IMR-90 (cell line): ENCODE measurements at regions not wholly inside any gene's neighbourhood (a gene's known extent, or its start where the extent isn't known, plus 50 kb on each side); places are given as distances from the start of the nearest gene placed in this dataset.

Source experiments
- ATAC-seq: fragments of 200-7000 bp; cut with Tn5 transposase; 2 replicates; pipeline ENCODE4 v1.9.1; 2020; ENCODE audit warnings: low read depth, mild to moderate bottlenecking, moderate library complexity
- BruUV-seq: library from RNA; stranded (reverse); fragments of 400-500 nt; replicated peaks from 2 replicates; lab custom pipeline; 2021; lab: Mats Ljungman, UMichigan
- CTCF ChIA-PET: fragments of 300-600 bp; formaldehyde crosslinking; extraction: SDS; loops from one replicate; lab custom pipeline; 2021; ENCODE audit warnings: antibody characterized with exemption; lab: Yijun Ruan, JAX
- POLR2A ChIA-PET: fragments of 300-600 bp; sonication (Branson Sonifier 250); formaldehyde crosslinking; loops from one replicate; lab custom pipeline; 2022; ENCODE audit warnings: antibody characterized with exemption; ENCODE audit not compliant: unreplicated experiment; lab: Charles Lee
- DNase-seq: peaks from one replicate; pipeline ENCODE4 v3.0.0; 2013
- H2AFZ ChIP-seq: replicated peaks from 2 replicates; pipeline ENCODE3; 2013; ENCODE audit warnings: low read length, mild to moderate bottlenecking; ENCODE audit not compliant: poor library complexity
- H2AK5ac ChIP-seq: 2 replicates; pipeline ENCODE4 v1.6.1; 2013; ENCODE audit warnings: low read depth, low read length, inconsistent platforms
- H2AK9ac ChIP-seq: replicated peaks from 2 replicates; pipeline ENCODE3; 2013; ENCODE audit warnings: mild to moderate bottlenecking, low read depth, low read length, moderate library complexity; ENCODE audit not compliant: poor library complexity
- H2BK120ac ChIP-seq: 2 replicates; pipeline ENCODE4 v1.6.1; 2013; ENCODE audit warnings: low read depth, low read length, inconsistent platforms
- H2BK15ac ChIP-seq: 3 replicates; pipeline ENCODE4 v1.6.1; 2013; ENCODE audit warnings: low read depth, low read length, inconsistent platforms
- H2BK20ac ChIP-seq: 2 replicates; pipeline ENCODE4 v1.6.1; 2013; ENCODE audit warnings: low read depth, mild to moderate bottlenecking, inconsistent platforms, low read length, moderate library complexity
- H2BK5ac ChIP-seq: 2 replicates; pipeline ENCODE4 v1.6.1; 2013; ENCODE audit warnings: mild to moderate bottlenecking, low read depth, low read length, inconsistent platforms; ENCODE audit not compliant: poor library complexity, severe bottlenecking
- H3K14ac ChIP-seq: replicated peaks from 2 replicates; pipeline ENCODE4 v1.6.1; 2013; ENCODE audit warnings: low read depth, low read length, inconsistent platforms
- H3K18ac ChIP-seq: 2 replicates; pipeline ENCODE4 v1.6.1; 2013; ENCODE audit warnings: low read depth, low read length, control low read depth
- H3K23ac ChIP-seq: 2 replicates; pipeline ENCODE4 v1.6.1; 2013; ENCODE audit warnings: low read depth, low read length, inconsistent platforms
- H3K27ac ChIP-seq: 2 replicates; pipeline ENCODE4 v1.5.1; 2013; ENCODE audit warnings: mild to moderate bottlenecking, control low read depth, low read length; ENCODE audit not compliant: insufficient read depth
- H3K27me3 ChIP-seq: 2 replicates; pipeline ENCODE4 v1.6.1; 2013; ENCODE audit warnings: low read length; ENCODE audit not compliant: control insufficient read depth, insufficient read depth
- H3K36me3 ChIP-seq: 2 replicates; pipeline ENCODE4 v1.6.1; 2013; ENCODE audit warnings: low read length, mixed read lengths; ENCODE audit not compliant: control insufficient read depth, insufficient read depth
- H3K4ac ChIP-seq: 2 replicates; pipeline ENCODE4 v1.6.1; 2013; ENCODE audit warnings: low read depth, low read length, inconsistent platforms
- H3K4me1 ChIP-seq: 2 replicates; pipeline ENCODE4 v1.6.1; 2013; ENCODE audit warnings: low read length, mixed read lengths; ENCODE audit not compliant: control insufficient read depth, insufficient read depth
- H3K4me2 ChIP-seq: 2 replicates; pipeline ENCODE4 v1.6.1; 2013; ENCODE audit warnings: low read depth, mild to moderate bottlenecking, control low read depth, low read length, moderate library complexity
- H3K4me3 ChIP-seq: 2 replicates; pipeline ENCODE4 v1.5.1; 2013; ENCODE audit warnings: low read depth, mild to moderate bottlenecking, control low read depth, low read length, moderate library complexity; ENCODE audit not compliant: insufficient read depth
- H3K56ac ChIP-seq: 2 replicates; pipeline ENCODE4 v1.6.1; 2013; ENCODE audit warnings: low read length, inconsistent platforms; ENCODE audit not compliant: insufficient read depth; ENCODE audit errors: extremely low read depth
- H3K79me1 ChIP-seq, 2 experiments: 2 replicates each; pipeline ENCODE4 v1.6.1; 2013; ENCODE audit warnings: low read length in 2 of 2, inconsistent platforms in 1 of 2, low read depth in 1 of 2
- H3K9ac ChIP-seq: 2 replicates; pipeline ENCODE4 v1.6.1; 2013; ENCODE audit warnings: low read depth, low read length, control low read depth
- H3K9me1 ChIP-seq: 2 replicates; pipeline ENCODE4 v1.6.1; 2013; ENCODE audit warnings: low read length, inconsistent platforms; ENCODE audit not compliant: insufficient read depth
- H3K9me3 ChIP-seq: 2 replicates; pipeline ENCODE4 v1.6.1; 2013; ENCODE audit warnings: low read length; ENCODE audit not compliant: control insufficient read depth, insufficient read depth
- H4K20me1 ChIP-seq: 2 replicates; pipeline ENCODE4 v1.6.1; 2013; ENCODE audit warnings: low read length, inconsistent platforms; ENCODE audit not compliant: insufficient read depth
- H4K5ac ChIP-seq: 2 replicates; pipeline ENCODE4 v1.6.1; 2013; ENCODE audit warnings: mild to moderate bottlenecking, low read depth, low read length, control low read depth
- H4K8ac ChIP-seq, 2 experiments: 2 replicates each; pipeline ENCODE4 v1.6.1; 2013; ENCODE audit warnings: low read depth in 2 of 2, low read length in 2 of 2, control low read depth in 1 of 2, inconsistent platforms in 1 of 2
- H4K91ac ChIP-seq: 2 replicates; pipeline ENCODE4 v1.6.1; 2013; ENCODE audit warnings: low read depth, low read length, inconsistent platforms; ENCODE audit not compliant: insufficient read depth
- POLR2A ChIP-seq: IDR thresholded peaks from 2 replicates; pipeline ENCODE4 v1.6.1; 2012; ENCODE audit warnings: mild to moderate bottlenecking, low read depth, low read length
- RAD21 ChIP-seq: IDR thresholded peaks from 2 replicates; pipeline ENCODE4 v1.6.1; 2012; ENCODE audit warnings: low read length, improper control_type of control experiment
- WGBS, 2 experiments: methylation state at CpG; one replicate each; pipeline versions ENCODE4 v1.1.5 to v1.1.7; 2013; ENCODE audit warnings: missing lambda C conversion rate in 2 of 2; ENCODE audit not compliant: insufficient read length in 1 of 2; ENCODE audit errors: extremely low coverage in 2 of 2; 5-methylcytosine and 5-hydroxymethylcytosine counted together
- dilution Hi-C: fragments of 300-500 bp; cut with HindIII; formaldehyde crosslinking; loops from one replicate; pipeline ENCODE4 v1.14.3; 2018; ENCODE audit warnings: low sequenced_read_pairs; ENCODE audit not compliant: unreplicated experiment
- in situ Hi-C: fragments of 300-500 bp; cut with MboI; formaldehyde crosslinking; loops from 3 replicates; pipeline ENCODE4 v1.14.3; 2019; ENCODE audit warnings: low sequenced_read_pairs, inconsistent platforms, mixed read lengths
- intact Hi-C: fragments of 100-400 bp; cut with micrococcal nuclease; formaldehyde crosslinking; loops from 2 replicates; pipeline ENCODE4 v1.10.0; 2022

GRCh38 chr18:46319783-46320182 lies 215.6 kb downstream of the HAUS1 start:
- POLR2A ChIA-PET: no interaction called here
- TF ChIP-seq POLR2A: no peak
- TF ChIP-seq RAD21: no peak
- in situ Hi-C loops (no loop called here), intact Hi-C loops (no loop called here), dilution Hi-C loops (no loop called here)
- H4K20me1 ChIP-seq: no peaks in the 10 kb centered on the region
- H2BK5ac ChIP-seq: no peak overlapping the region
- no peak overlapping the region for H3K56ac ChIP-seq
- no peak overlapping the region for H4K5ac ChIP-seq
- H3K23ac ChIP-seq: no peak overlapping the region
- no TSS peak for BruUV-seq
- no peak overlapping the region for H3K4ac ChIP-seq
- no peak overlapping the region for H4K8ac ChIP-seq
- peaks cover 5% of the 10 kb centered on the region for H3K27me3 ChIP-seq
- no peaks in the 10 kb centered on the region for H3K4me1 ChIP-seq
- H3K9ac ChIP-seq: no peak overlapping the region
- ATAC-seq (no peak), DNase-seq (no peak)
- no peak overlapping the region for H2BK120ac ChIP-seq
- H2AK5ac ChIP-seq: no peak overlapping the region
- H3K9me1 ChIP-seq: no peaks in the 10 kb centered on the region; the same call in 1 of the 2 replicates
- H3K79me1 ChIP-seq: no peaks in the 10 kb centered on the region
- CTCF ChIA-PET: no interaction called here
- no CpG with 5 or more reads among the region's 1 CpG for WGBS, 2 experiments
- H2BK20ac ChIP-seq: no peak overlapping the region
- no peak overlapping the region for H2AK9ac ChIP-seq
- H3K18ac ChIP-seq: no peak overlapping the region
- no peak overlapping the region for H4K91ac ChIP-seq
- H2BK15ac ChIP-seq: no peak overlapping the region
- H3K4me2 ChIP-seq: no peak overlapping the region
- H3K4me3 ChIP-seq: no peak overlapping the region
- no peak overlapping the region for H2AFZ ChIP-seq
- no peaks in the 10 kb centered on the region for H3K9me3 ChIP-seq
- no peak overlapping the region for H3K27ac ChIP-seq
- H3K14ac ChIP-seq: no peak overlapping the region
- H3K36me3 ChIP-seq: no peaks in the 10 kb centered on the region
